ENCODE measurements at regions not wholly inside any gene's neighbourhood (a gene's known extent, or its start where the extent isn't known, plus 50 kb on each side); places are given as distances from the start of the nearest gene placed in this dataset.
A peak's percentile ranks its signal among the peaks of the same experiment; 100 is the strongest.

DNA sequence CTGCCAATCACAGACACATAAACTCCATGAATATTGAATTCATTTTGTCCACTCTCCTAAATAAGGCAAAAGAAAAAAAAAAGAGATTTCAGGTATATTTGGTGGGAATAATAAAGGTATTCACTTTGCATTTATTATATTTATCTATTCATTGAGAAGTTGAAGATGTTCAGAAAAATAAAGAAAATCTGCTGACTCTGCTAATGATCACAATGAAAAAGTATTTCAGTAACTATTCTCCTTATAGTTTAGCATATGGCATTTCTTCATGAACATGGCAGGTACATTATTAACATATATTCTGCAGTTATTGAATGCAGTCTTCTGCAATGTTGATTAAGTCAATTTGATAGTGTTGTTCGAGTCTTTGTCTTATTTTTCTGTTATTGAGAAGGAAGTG lies 202.5 kb upstream of the ANKRD50 start:
- no peak for TF ChIP-seq CTCF (IDR thresholded peaks at IDR 0.05; ENCODE audit: insufficient read depth, low read depth, low read length, missing control alignments)
- no peak for DNase-seq (ENCODE audit: low read depth)
- no peak overlapping the region for H3K4me3 ChIP-seq (ENCODE audit: low read length)

DNA sequence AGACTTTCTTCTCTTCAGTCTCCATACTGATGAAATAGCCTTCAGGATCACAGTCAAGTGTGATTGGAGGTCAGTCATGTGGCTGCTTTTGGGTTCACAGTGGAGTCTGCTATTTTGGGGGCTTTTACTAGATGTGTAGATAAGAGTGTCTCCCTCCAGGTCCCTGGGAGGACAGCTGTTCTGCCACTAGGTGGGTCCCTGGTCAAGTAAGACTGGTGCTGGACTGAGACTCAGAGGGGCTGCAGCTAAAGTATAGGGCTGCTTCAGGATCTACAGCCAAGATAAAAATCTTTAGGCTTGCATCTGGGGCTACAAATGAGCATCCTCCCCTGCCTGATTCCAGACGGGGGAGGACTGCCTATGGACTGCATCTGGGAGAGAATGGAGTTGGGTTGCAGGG lies 200.7 kb upstream of the ANKRD50 start:
- no peak for DNase-seq (ENCODE audit: low read depth)
- H3K4me3 ChIP-seq (ENCODE audit: low read length), result no peak overlapping the region
- TF ChIP-seq CTCF (IDR thresholded peaks at IDR 0.05; ENCODE audit: insufficient read depth, low read depth, low read length, missing control alignments), result no peak

GRCh38 chr4:124910327-124910726 lies 197.8 kb upstream of the ANKRD50 start:
- no peak overlapping the region for H3K4me3 ChIP-seq (ENCODE audit: low read length)
- peak; percentile 50 for DNase-seq (ENCODE audit: low read depth)
- TF ChIP-seq CTCF (IDR thresholded peaks at IDR 0.05; ENCODE audit: insufficient read depth, low read depth, low read length, missing control alignments), result no peak

- no peak for DNase-seq (ENCODE audit: low read depth)
- no peak for TF ChIP-seq CTCF (IDR thresholded peaks at IDR 0.05; ENCODE audit: insufficient read depth, low read depth, low read length, missing control alignments)
- no peak overlapping the region for H3K4me3 ChIP-seq (ENCODE audit: low read length)
Measured at GRCh38 chr4:124907881-124908280, 195.3 kb upstream of the ANKRD50 start.

DNA sequence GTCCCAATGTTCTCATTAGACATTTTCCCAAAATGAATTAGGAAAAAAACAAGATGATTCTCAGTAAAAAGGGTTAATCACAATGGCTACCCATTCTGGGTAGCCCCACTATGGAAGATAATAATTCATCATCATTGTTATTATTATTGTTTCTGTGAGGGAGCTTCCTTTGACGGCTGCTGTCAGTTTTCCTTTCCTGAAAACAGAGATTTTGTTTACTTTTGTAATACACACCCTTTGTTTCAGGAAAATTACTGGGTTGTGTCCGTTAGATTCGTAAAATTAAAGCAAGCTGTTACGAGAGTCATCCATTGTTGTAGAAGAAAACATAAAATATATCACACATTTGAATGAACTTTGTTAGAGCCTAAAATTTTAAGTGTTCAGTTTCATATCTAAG lies 192.9 kb upstream of the ANKRD50 start:
- no peak for TF ChIP-seq CTCF (IDR thresholded peaks at IDR 0.05; ENCODE audit: insufficient read depth, low read depth, low read length, missing control alignments)
- no peak for DNase-seq (ENCODE audit: low read depth)
- no peak overlapping the region for H3K4me3 ChIP-seq (ENCODE audit: low read length)

GRCh38 chr4:124904723-124905388 lies 192.3 kb upstream of the ANKRD50 start:
- H3K4me3 ChIP-seq (ENCODE audit: low read length), result no peak overlapping the region
- DNase-seq (ENCODE audit: low read depth), result no peak
- TF ChIP-seq CTCF (IDR thresholded peaks at IDR 0.05; ENCODE audit: insufficient read depth, low read depth, low read length, missing control alignments), result no peak
